ENCODE measurements at regions not wholly inside any gene's neighbourhood (a gene's known extent, or its start where the extent isn't known, plus 50 kb on each side); places are given as distances from the start of the nearest gene placed in this dataset.
A peak's percentile ranks its signal among the peaks of the same experiment; 100 is the strongest.

- FAIRE-seq, result no peak
- H3K36me3 ChIP-seq (ENCODE audit: control insufficient read depth, insufficient read depth, low read length), result no peaks in the 10 kb centered on the region
- no peak for TF ChIP-seq CTCF (IDR thresholded peaks at IDR 0.05; ENCODE audit: insufficient read depth, low read length, severe bottlenecking)
- peak; percentile 13 for DNase-seq (ENCODE audit: low read depth)
- H3K4me3 ChIP-seq (ENCODE audit: low read depth, low read length), result no peak overlapping the region
- no peaks in the 10 kb centered on the region for H3K27me3 ChIP-seq (ENCODE audit: control insufficient read depth, insufficient read depth, low read length)
Observed at GRCh38 chr13:47121092-47121763, 224.4 kb upstream of the HTR2A start.

GRCh38 chr13:47120282-47120681 lies 223.4 kb upstream of the HTR2A start:
- no peaks in the 10 kb centered on the region for H3K36me3 ChIP-seq (ENCODE audit: control insufficient read depth, insufficient read depth, low read length)
- no peaks in the 10 kb centered on the region for H3K27me3 ChIP-seq (ENCODE audit: control insufficient read depth, insufficient read depth, low read length)
- no peak overlapping the region for H3K4me3 ChIP-seq (ENCODE audit: low read depth, low read length)
- FAIRE-seq (no peak), DNase-seq (ENCODE audit: low read depth) (no peak)
- TF ChIP-seq CTCF (IDR thresholded peaks at IDR 0.05; ENCODE audit: insufficient read depth, low read length, severe bottlenecking), result no peak

- FAIRE-seq, result no peak
- DNase-seq (ENCODE audit: low read depth), result no peak
- no peaks in the 10 kb centered on the region for H3K36me3 ChIP-seq (ENCODE audit: control insufficient read depth, insufficient read depth, low read length)
- H3K27me3 ChIP-seq (ENCODE audit: control insufficient read depth, insufficient read depth, low read length), result no peaks in the 10 kb centered on the region
- no peak overlapping the region for H3K4me3 ChIP-seq (ENCODE audit: low read depth, low read length)
- no peak for TF ChIP-seq CTCF (IDR thresholded peaks at IDR 0.05; ENCODE audit: insufficient read depth, low read length, severe bottlenecking)
Observed at GRCh38 chr13:47119575-47120235, 222.9 kb upstream of the HTR2A start.

GRCh38 chr13:47117268-47117667 lies 220.4 kb upstream of the HTR2A start:
- Histone ChIP-seq H3K4me3 (ENCODE audit: low read depth, low read length) (no peak overlapping the region), H3K36me3 (ENCODE audit: control insufficient read depth, insufficient read depth, low read length) (no peaks in the 10 kb centered on the region), H3K27me3 (ENCODE audit: control insufficient read depth, insufficient read depth, low read length) (no peaks in the 10 kb centered on the region)
- TF ChIP-seq CTCF (IDR thresholded peaks at IDR 0.05; ENCODE audit: insufficient read depth, low read length, severe bottlenecking), result no peak
- FAIRE-seq (no peak), DNase-seq (ENCODE audit: low read depth) (peak; percentile 57)

- no peaks in the 10 kb centered on the region for H3K36me3 ChIP-seq (ENCODE audit: control insufficient read depth, insufficient read depth, low read length)
- DNase-seq (ENCODE audit: low read depth) (peak; percentile 81), FAIRE-seq (no peak)
- H3K4me3 ChIP-seq (ENCODE audit: low read depth, low read length), result no peak overlapping the region
- TF ChIP-seq CTCF (IDR thresholded peaks at IDR 0.05; ENCODE audit: insufficient read depth, low read length, severe bottlenecking), result no peak
- no peaks in the 10 kb centered on the region for H3K27me3 ChIP-seq (ENCODE audit: control insufficient read depth, insufficient read depth, low read length)
Observed at GRCh38 chr13:47114030-47114429, 217.2 kb upstream of the HTR2A start.
